LNCaP clone FGC (cell line): ENCODE measurements at regions not wholly inside any gene's neighbourhood (a gene's known extent, or its start where the extent isn't known, plus 50 kb on each side); places are given as distances from the start of the nearest gene placed in this dataset.

ENCODE experiments used
- DNase-seq: peaks from one replicate; pipeline ENCODE4 v3.0.0-alpha.2; 2011; ENCODE audit warnings: low read depth
- H3K4me3 ChIP-seq: 2 replicates; pipeline ENCODE4 v1.5.1; 2011; ENCODE audit warnings: mild to moderate bottlenecking, low read depth, low read length, control low read depth
- TF ChIP-seq, protein P1 (sequence below): IDR thresholded peaks from 2 replicates; pipeline ENCODE4 v1.5.1; 2012; ENCODE audit warnings: mild to moderate bottlenecking; ENCODE audit not compliant: control insufficient read depth, insufficient read depth; ENCODE audit errors: extremely low read depth

DNA sequence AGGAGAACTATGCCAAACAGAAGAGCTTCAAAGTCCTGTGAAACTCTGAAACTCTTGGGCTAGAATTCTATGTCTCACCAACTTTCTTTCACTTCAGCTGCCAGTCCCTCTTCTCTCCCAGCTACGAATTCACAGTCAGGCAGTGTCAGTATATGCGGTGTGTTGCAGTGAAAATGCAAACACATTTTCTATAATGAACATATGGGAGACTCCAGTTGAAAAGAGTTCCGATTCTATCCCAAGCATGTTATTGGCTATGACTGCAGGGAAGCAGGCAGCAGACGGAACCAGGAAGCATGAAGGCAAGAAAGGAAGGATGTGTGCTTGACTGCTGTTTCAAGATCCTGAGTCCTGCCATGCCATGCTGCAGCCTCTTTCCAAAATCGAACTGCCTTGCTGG, 515.7 kb upstream of the TLE4 start:
- TF ChIP-seq, protein P1, sequence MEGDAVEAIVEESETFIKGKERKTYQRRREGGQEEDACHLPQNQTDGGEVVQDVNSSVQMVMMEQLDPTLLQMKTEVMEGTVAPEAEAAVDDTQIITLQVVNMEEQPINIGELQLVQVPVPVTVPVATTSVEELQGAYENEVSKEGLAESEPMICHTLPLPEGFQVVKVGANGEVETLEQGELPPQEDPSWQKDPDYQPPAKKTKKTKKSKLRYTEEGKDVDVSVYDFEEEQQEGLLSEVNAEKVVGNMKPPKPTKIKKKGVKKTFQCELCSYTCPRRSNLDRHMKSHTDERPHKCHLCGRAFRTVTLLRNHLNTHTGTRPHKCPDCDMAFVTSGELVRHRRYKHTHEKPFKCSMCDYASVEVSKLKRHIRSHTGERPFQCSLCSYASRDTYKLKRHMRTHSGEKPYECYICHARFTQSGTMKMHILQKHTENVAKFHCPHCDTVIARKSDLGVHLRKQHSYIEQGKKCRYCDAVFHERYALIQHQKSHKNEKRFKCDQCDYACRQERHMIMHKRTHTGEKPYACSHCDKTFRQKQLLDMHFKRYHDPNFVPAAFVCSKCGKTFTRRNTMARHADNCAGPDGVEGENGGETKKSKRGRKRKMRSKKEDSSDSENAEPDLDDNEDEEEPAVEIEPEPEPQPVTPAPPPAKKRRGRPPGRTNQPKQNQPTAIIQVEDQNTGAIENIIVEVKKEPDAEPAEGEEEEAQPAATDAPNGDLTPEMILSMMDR = no peak
- no peak for DNase-seq
- H3K4me3 ChIP-seq = no peak overlapping the region

DNA sequence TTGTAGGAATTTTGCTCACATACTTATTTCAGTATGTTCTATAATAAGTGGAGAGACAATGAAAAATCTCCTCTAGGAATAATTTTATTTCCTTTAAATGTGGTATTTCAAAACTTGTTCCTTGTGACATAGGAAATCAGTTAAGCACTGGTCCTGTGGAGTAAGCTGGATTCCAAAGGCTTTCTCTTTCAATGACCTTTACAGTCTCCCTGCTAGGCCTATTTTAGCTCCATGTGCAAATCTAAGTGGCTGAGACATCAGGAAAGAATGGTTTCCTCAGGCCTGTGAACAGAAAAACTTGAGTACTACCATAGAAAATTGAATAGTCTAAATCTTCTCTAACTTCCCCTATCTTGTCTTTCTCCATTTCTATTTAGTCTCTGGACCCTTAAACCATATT, 514.2 kb upstream of the TLE4 start:
- H3K4me3 ChIP-seq = no peak overlapping the region
- TF ChIP-seq, protein P1 = no peak
- no peak for DNase-seq

DNA sequence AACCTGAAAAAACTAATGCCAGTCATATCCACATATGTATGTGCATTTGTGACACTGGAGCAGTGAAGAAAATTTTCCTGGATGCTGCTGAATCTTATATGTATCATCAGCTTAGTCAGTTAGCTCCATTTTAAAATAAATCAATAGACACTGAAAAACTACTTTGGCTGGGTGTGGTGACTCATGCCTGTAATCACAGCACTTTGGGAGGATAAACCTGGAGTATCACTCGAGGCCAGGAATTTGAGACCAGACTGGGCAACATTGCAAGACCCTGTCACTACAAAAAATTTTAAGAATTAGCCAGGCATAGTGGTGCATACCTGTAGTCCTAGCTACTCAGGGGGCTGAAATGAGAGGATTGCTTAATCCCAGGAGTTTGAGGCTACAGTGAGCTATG, 511.0 kb upstream of the TLE4 start:
- no peak for DNase-seq
- TF ChIP-seq, protein P1 = no peak
- no peak overlapping the region for H3K4me3 ChIP-seq

DNA sequence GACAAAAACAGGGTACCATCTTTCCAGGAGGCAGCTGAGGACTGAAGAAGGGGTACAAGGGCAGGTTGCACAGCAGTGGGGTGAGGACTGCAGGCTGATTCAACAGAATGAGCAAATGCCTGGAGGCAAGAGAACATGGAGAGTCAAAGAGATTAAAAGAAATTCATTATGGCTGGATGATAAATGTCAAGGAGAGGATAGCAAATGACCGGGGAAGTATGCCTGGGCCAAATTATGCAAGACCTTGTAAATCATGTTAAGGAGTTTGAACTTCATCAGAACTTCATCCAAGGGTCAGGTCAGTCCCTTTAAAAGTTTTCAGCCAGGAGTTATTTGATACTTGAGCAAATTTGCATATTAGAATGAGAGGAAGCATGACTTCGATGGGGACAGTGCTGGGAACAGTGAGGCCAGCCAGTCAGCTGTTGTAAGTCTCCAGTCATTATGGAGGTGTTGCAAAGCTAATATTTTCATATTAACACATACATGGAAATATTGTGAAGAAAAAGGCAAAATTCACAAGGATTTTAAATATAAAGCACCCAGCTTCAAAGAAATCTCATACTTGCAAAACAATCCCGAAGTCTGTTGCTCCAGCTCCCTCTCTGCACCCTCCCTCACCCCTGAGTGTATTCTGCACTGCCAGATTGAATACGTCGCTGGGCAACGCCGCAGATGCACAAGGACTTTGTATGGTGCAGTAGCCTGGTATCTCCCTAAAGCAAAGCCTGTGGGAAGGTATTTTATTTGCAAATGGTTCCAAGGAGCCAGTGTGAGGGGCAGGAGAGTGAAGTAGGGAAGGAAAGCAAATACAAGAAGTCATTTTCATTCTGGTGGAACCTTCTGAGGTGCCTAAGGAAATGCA, 509.8 kb upstream of the TLE4 start:
- no peak for DNase-seq
- TF ChIP-seq, protein P1 = no peak
- no peak overlapping the region for H3K4me3 ChIP-seq

DNA sequence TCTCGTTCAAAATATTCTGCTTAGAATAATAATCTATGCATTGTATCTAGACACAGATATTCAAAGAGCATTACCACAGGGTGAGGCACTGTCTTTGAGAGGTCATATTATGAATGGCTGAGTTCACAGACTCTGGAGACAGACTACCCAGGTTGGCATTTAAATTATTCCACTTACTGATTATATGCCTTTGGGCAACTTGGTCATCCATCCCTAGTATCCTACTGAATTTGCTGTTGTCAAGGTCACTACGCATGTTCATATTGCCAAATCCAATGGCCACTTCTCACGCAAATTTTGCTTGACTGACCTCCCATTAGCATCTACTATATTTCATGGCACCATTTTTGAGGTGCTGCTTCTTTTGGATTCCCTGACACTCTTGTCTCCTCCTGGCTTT, 498.6 kb upstream of the TLE4 start:
- no peak for DNase-seq
- no peak overlapping the region for H3K4me3 ChIP-seq
- TF ChIP-seq, protein P1 = no peak

DNA sequence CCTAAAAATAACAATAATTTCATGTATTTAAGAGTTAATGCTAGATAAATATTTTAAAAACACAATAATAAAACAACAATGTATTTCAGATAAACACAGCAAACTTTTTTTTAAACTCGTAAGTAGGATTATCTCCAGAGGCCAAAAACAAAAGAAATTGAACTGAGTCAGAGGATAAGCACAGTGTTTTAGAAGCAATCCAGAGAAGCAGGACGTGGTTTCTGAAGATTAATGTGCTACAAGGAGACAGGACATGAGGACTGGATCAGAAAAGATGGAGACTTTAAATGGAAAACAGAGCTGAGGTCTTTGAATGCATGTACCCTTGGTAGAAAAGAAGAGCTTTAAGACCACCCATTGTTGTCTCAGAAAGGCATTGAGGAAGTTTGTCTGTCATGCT, 491.2 kb upstream of the TLE4 start:
- DNase-seq = no peak
- TF ChIP-seq, protein P1 = no peak
- no peak overlapping the region for H3K4me3 ChIP-seq

DNA sequence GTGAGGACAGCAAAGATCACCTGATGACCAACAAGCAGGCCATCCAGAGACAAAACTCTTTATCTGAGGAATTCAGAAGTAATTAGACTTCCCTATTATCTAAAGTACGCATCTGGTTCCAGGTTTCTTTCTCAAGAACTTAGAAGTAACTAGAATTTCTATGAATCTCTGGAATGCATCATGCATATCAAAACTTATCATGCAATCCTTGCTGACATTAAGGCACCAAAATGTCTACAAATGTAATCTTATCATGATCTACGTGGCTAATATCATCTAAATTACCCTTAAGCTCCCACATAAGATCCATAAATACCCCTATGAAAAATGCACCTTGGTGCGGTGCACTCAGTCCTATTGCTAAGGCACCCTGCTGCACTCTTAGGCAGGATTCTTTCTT, 488.1 kb upstream of the TLE4 start:
- H3K4me3 ChIP-seq = no peak overlapping the region
- DNase-seq = no peak
- TF ChIP-seq, protein P1 = no peak
